Hippocampal formation (tissue), 2 donors: ENCODE measurements at regions not wholly inside any gene's neighbourhood (a gene's known extent, or its start where the extent isn't known, plus 50 kb on each side); places are given as distances from the start of the nearest gene placed in this dataset.

ENCODE experiments used
- DNase-seq, 2 donors: peaks; one replicate each; lab custom pipeline; 2025; lab: John Stamatoyannopoulos, UW

- DNase-seq = no peak
These were observed 418.2 kb upstream of the NR2F2 start for GRCh38 chr15:95912280-95912625.

- DNase-seq = no peak
These were observed 417.8 kb upstream of the NR2F2 start for GRCh38 chr15:95912728-95913127.

- DNase-seq = no peak
These were observed 413.9 kb upstream of the NR2F2 start for GRCh38 chr15:95916568-95916967.

GRCh38 chr15:95918525-95918924 lies 412.0 kb upstream of the NR2F2 start:
- no peak for DNase-seq

- no peak for DNase-seq
These were observed 411.0 kb upstream of the NR2F2 start for GRCh38 chr15:95919460-95919859.

- no peak for DNase-seq
These were observed 409.1 kb upstream of the NR2F2 start for GRCh38 chr15:95921404-95921803.

- no peak for DNase-seq
These were observed 408.1 kb upstream of the NR2F2 start for GRCh38 chr15:95922431-95922830.

- DNase-seq = no peak
These were observed 406.7 kb upstream of the NR2F2 start for GRCh38 chr15:95923792-95924191.

- DNase-seq = no peak
These were observed 401.7 kb upstream of the NR2F2 start for GRCh38 chr15:95928822-95929221.

GRCh38 chr15:95929232-95929846 lies 401.2 kb upstream of the NR2F2 start:
- DNase-seq = no peak

- DNase-seq = no peak
These were observed 399.7 kb upstream of the NR2F2 start for GRCh38 chr15:95930659-95931375.

- DNase-seq = no peak
These were observed 398.9 kb upstream of the NR2F2 start for GRCh38 chr15:95931619-95932018.

- no peak for DNase-seq
These were observed 398.4 kb upstream of the NR2F2 start for GRCh38 chr15:95932141-95932540.

- DNase-seq = no peak
These were observed 397.8 kb upstream of the NR2F2 start for GRCh38 chr15:95932676-95933075.

- DNase-seq = no peak
These were observed 394.6 kb upstream of the NR2F2 start for GRCh38 chr15:95935852-95936251.

- no peak for DNase-seq
These were observed 393.4 kb upstream of the NR2F2 start for GRCh38 chr15:95937128-95937528.

GRCh38 chr15:95940431-95940985 lies 390.0 kb upstream of the NR2F2 start:
- DNase-seq = no peak

GRCh38 chr15:95944193-95944592 lies 386.3 kb upstream of the NR2F2 start:
- no peak for DNase-seq

GRCh38 chr15:95944661-95945255 lies 385.7 kb upstream of the NR2F2 start:
- DNase-seq = no peak

GRCh38 chr15:95946241-95946640 lies 384.3 kb upstream of the NR2F2 start:
- no peak for DNase-seq

- DNase-seq = no peak
These were observed 383.6 kb upstream of the NR2F2 start for GRCh38 chr15:95946926-95947325.

- no peak for DNase-seq
These were observed 382.1 kb upstream of the NR2F2 start for GRCh38 chr15:95948411-95948810.

- no peak for DNase-seq
These were observed 377.5 kb upstream of the NR2F2 start for GRCh38 chr15:95953032-95953431.
